Amniotic stem cell (primary cell): ENCODE measurements at regions not wholly inside any gene's neighbourhood (a gene's known extent, or its start where the extent isn't known, plus 50 kb on each side); places are given as distances from the start of the nearest gene placed in this dataset.
"Not testable (repeated sequence)": the region's sequence is repeated elsewhere in the genome, so short reads cannot be mapped to it uniquely, and the experiment has no call there.

Experiments used
- DNase-seq: peaks from one replicate; lab custom pipeline; 2025; lab: John Stamatoyannopoulos, UW

GRCh38 chr18:34942276-34942675, 98.9 kb upstream of the MAPRE2 start:
- DNase-seq: no peak

- no peak for DNase-seq
Observed at GRCh38 chr18:34942975-34943374, 98.2 kb upstream of the MAPRE2 start.

GRCh38 chr18:34943587-34943986, 97.6 kb upstream of the MAPRE2 start:
- DNase-seq: no peak

GRCh38 chr18:34947711-34948125, 93.5 kb upstream of the MAPRE2 start:
- no peak for DNase-seq

GRCh38 chr18:34951625-34952379, 89.4 kb upstream of the MAPRE2 start:
- no peak for DNase-seq

GRCh38 chr18:34953212-34953611, 88.0 kb upstream of the MAPRE2 start:
- DNase-seq: no peak

GRCh38 chr18:34955494-34955893, 85.7 kb upstream of the MAPRE2 start:
- not testable (repeated sequence) for DNase-seq

- DNase-seq: no peak
Observed at GRCh38 chr18:34956663-34957062, 84.5 kb upstream of the MAPRE2 start.

- no peak for DNase-seq
Observed at GRCh38 chr18:34957119-34957863, 83.9 kb upstream of the MAPRE2 start.

GRCh38 chr18:34957864-34958259, 83.4 kb upstream of the MAPRE2 start:
- no peak for DNase-seq

- DNase-seq: no peak
Observed at GRCh38 chr18:34959211-34959829, 81.9 kb upstream of the MAPRE2 start.

- no peak for DNase-seq
Observed at GRCh38 chr18:34959989-34960388, 81.2 kb upstream of the MAPRE2 start.

- DNase-seq: no peak
Observed at GRCh38 chr18:34965108-34965507, 76.1 kb upstream of the MAPRE2 start.

- no peak for DNase-seq
Observed at GRCh38 chr18:34965566-34965965, 75.6 kb upstream of the MAPRE2 start.

GRCh38 chr18:34970106-34970505, 71.1 kb upstream of the MAPRE2 start:
- no peak for DNase-seq

- DNase-seq: no peak
Observed at GRCh38 chr18:34971313-34971712, 69.9 kb upstream of the MAPRE2 start.

- no peak for DNase-seq
Observed at GRCh38 chr18:34972765-34973414, 68.3 kb upstream of the MAPRE2 start.

GRCh38 chr18:34976123-34976522, 65.1 kb upstream of the MAPRE2 start:
- no peak for DNase-seq

- DNase-seq: no peak
Observed at GRCh38 chr18:34976534-34976898, 64.7 kb upstream of the MAPRE2 start.

- DNase-seq: no peak
Observed at GRCh38 chr18:34976899-34977837, 64.0 kb upstream of the MAPRE2 start.

GRCh38 chr18:34977838-34978532, 63.2 kb upstream of the MAPRE2 start:
- DNase-seq: no peak
